Loucy (cell line): ENCODE measurements at regions not wholly inside any gene's neighbourhood (a gene's known extent, or its start where the extent isn't known, plus 50 kb on each side); places are given as distances from the start of the nearest gene placed in this dataset.

Experiments used
- EZH2phosphoT487 ChIP-seq: fragments of 200-600 bp; IDR thresholded peaks from 2 replicates; pipeline ENCODE4 v1.6.1; 2018; ENCODE audit warnings: antibody characterized with exemption, mild to moderate bottlenecking, moderate library complexity, borderline replicate concordance
- TF ChIP-seq, protein P1 (sequence below): fragments of 200-600 bp; sonication (generic); conservative IDR thresholded peaks from 2 replicates; pipeline ENCODE4 v1.5.1; 2014; ENCODE audit warnings: mild to moderate bottlenecking, antibody characterized with exemption, low read length

DNA sequence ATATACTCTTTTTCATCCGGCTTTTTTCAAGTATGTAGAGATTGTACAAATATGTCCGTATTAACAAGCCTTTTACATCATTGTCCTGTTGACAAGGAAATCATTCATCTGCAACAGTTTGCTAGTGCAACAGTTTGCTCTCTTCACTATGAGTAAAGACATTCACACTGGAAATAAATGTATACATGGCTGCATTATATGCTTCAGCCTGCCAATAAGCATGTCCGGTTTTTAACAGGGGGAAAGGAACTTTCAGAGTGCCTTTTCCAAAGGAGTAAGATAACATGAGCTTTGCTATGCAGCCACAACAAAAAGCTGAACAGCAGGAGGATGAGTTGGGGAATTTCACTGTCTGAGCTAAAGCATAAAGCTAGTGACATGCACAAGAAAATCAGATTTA, 99.4 kb upstream of the ADTRP start:
- TF ChIP-seq, protein P1, sequence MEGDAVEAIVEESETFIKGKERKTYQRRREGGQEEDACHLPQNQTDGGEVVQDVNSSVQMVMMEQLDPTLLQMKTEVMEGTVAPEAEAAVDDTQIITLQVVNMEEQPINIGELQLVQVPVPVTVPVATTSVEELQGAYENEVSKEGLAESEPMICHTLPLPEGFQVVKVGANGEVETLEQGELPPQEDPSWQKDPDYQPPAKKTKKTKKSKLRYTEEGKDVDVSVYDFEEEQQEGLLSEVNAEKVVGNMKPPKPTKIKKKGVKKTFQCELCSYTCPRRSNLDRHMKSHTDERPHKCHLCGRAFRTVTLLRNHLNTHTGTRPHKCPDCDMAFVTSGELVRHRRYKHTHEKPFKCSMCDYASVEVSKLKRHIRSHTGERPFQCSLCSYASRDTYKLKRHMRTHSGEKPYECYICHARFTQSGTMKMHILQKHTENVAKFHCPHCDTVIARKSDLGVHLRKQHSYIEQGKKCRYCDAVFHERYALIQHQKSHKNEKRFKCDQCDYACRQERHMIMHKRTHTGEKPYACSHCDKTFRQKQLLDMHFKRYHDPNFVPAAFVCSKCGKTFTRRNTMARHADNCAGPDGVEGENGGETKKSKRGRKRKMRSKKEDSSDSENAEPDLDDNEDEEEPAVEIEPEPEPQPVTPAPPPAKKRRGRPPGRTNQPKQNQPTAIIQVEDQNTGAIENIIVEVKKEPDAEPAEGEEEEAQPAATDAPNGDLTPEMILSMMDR, result no peak
- no peak for TF ChIP-seq EZH2phosphoT487
